Ovary (tissue), 3 donors: ENCODE measurements at regions not wholly inside any gene's neighbourhood (a gene's known extent, or its start where the extent isn't known, plus 50 kb on each side); places are given as distances from the start of the nearest gene placed in this dataset.

ENCODE experiments used
- EP300 ChIP-seq: sonication (generic); formaldehyde crosslinking; IDR thresholded peaks from one replicate; pipeline ENCODE4 v1.6.1; 2017; ENCODE audit warnings: antibody characterized with exemption
- POLR2A ChIP-seq: fragments of 450-650 bp; IDR thresholded peaks from one replicate; pipeline ENCODE4 v1.6.1; 2017; ENCODE audit warnings: antibody characterized with exemption, mild to moderate bottlenecking, moderate library complexity
- TF ChIP-seq, protein P1 (sequence below), 3 donors: fragments of 450-650 bp in 2 of 3; fragments of 200-600 bp in 1 of 3; IDR thresholded peaks; one replicate each; pipeline versions ENCODE4 v1.5.1 to v1.8.0; 2016 to 2022; ENCODE audit warnings: antibody characterized with exemption in 3 of 3, mild to moderate bottlenecking in 1 of 3
- donor health status: DM: no; HTN: no; CAD: no.

DNA sequence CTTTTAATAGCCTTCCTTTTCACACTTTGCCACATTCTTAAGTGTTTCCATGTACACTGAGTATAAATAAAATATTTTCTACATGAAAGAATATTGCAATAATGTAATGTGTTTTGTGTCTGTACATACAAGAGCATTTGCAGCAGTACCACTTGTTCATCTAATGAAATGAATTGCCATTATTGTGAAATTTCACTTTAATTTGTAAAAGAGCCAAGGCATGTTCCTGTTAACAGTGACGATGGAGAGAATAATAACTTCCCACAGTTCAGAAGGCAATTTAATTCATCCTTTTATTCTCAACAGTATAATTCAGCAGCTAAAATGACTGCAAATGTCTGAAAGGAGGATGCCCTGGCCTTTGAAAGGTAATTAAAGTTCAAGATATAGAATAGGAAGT is 853.9 kb downstream of the LRRTM4 start:
- TF ChIP-seq, protein P1, sequence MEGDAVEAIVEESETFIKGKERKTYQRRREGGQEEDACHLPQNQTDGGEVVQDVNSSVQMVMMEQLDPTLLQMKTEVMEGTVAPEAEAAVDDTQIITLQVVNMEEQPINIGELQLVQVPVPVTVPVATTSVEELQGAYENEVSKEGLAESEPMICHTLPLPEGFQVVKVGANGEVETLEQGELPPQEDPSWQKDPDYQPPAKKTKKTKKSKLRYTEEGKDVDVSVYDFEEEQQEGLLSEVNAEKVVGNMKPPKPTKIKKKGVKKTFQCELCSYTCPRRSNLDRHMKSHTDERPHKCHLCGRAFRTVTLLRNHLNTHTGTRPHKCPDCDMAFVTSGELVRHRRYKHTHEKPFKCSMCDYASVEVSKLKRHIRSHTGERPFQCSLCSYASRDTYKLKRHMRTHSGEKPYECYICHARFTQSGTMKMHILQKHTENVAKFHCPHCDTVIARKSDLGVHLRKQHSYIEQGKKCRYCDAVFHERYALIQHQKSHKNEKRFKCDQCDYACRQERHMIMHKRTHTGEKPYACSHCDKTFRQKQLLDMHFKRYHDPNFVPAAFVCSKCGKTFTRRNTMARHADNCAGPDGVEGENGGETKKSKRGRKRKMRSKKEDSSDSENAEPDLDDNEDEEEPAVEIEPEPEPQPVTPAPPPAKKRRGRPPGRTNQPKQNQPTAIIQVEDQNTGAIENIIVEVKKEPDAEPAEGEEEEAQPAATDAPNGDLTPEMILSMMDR (IDR thresholded peaks at IDR 0.05), result no peak
- no peak for TF ChIP-seq POLR2A
- no peak for TF ChIP-seq EP300
